GM18870 (cell line): ENCODE measurements at regions not wholly inside any gene's neighbourhood (a gene's known extent, or its start where the extent isn't known, plus 50 kb on each side); places are given as distances from the start of the nearest gene placed in this dataset.
"Not testable (repeated sequence)": the region's sequence is repeated elsewhere in the genome, so short reads cannot be mapped to it uniquely, and the experiment has no call there.

Experiments
- ATAC-seq: cut with Tn5 transposase; IDR thresholded peaks from one replicate; pipeline ENCODE4 v1.9.1; 2021; ENCODE audit warnings: moderate library complexity; ENCODE audit not compliant: unreplicated experiment

DNA sequence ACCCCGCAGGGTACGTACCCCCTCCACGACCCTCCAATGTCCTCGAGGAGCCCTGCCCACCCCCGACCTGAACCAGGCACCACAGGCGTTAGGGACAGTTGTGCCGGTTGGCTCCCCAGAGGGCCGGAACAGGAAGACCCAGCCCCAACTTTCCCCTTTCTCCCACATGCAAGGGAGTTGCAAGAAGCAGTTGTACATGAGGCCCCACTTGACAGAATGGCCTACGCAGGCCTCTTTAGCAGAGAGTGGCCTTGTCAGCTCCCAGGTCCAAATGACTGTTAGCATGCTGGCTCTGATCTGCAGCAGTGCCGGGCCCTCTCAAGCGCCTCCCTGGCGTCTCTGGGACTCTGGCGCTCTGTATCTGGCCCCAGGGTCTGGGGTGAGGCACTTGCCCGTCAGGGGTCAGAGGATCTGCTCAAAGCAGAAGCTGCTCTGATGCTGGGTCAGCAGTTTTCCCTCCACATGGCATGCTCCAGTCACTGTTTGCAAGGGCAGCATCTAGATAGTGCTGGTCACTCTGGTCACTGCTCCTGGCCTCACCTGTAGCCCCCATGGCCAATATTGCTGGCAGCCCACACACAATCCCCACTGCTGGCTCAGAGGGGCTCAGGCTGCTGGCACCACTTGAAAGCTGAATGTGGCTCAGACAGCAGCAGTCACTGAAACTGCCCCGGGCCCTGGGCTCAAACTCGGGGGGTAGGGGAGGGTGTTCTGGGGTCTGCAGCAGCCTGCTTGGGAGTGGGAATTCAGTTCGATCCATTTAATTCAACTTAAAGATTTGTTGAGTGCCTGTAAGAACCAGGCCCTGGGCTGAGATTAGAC, 254.5 kb downstream of the FAM43A start:
- no peak for ATAC-seq

DNA sequence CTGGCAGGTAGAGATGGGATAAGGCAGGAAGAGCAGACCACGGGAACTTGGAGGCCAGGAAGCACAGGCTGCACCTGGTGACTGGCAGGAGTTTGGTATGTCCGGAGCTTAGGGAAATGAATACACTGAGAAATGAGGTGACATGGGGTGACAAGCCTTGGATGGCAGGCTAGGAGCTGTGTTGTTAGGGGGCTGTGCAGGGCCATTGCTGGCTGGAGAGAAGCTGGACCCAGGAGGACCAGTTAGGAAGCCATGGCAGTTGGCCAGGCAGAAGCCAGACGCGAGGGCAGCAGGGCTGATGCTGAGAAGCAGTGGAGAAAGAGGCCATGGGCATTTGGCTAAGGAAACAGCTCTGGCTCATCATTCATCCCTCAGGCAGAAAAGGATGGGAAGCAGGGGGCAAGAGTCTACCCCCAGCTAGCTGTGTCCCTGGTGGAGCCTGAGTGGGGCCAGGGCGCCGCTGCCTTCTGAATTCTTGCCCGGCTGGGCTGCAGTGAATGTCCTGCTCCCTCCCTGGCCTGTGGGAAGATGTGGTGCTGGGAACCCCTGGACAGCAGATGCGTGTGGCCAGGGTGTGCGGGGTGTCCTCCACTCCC, 255.8 kb downstream of the FAM43A start:
- ATAC-seq = no peak

DNA sequence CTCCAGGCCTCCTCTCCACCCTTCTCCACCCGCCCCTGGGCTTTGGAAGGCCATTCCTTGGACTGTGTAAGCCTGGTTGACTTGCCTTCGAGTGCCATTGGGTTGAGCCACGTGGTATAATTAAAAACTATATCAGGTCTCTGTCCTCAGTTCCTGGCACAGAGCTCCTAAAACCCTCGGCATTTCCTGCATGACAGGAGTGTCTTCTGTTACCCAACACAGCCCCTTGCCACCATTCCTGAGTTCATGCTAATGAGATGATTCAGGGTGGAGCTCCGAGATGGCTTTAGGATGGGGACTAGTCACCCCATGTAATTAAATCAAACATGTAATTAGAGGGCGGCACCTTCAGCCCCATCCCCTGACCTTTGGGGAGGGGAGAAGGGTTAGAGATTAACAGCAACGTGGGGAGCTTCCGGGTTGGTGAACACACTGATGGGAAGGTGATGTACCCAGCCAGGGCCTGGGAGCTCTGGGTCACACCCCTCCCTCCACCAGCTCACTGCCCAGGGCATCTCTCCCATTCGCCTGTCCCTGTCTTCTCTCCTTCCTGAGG, 256.4 kb downstream of the FAM43A start:
- ATAC-seq = no peak

DNA sequence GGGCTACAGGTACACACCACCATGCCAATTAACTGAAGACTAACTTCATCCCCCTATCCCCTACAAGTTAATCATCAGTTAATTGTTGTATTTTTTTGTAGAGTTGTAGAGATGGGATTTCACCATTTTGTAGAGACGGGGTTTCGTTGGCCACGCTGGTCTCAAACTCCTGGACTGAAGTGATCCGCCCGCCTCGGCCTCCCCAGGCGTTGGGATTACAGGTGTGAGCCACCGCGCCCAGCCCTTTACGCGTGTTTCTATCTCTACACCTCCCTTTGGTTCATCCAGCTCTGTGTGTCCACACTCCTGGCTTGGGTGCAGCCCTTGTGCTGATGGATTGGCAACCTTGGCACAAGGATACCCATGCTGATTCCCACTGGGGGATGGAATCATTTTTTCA, 258.8 kb downstream of the FAM43A start:
- ATAC-seq = no peak

DNA sequence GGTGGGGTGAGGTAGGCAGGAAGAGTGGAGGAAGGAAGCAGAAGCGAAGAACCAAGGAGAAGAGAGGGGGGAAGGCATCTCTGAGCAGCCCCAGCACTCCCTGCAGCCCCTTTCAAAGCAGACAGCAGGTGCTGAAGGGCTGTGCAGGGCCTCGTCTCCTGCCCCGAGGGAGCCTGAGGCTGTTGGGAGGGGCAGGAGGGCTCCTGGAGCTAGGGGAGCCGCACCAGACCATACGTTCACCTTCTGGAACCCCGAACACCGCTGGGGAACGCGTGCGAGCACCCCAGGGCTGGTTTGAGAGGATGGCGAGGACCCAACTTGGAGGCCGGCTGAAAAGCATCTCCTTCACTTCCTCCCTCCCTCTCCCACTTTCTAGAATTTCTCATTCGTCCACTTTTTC, 259.8 kb downstream of the FAM43A start:
- no peak for ATAC-seq

DNA sequence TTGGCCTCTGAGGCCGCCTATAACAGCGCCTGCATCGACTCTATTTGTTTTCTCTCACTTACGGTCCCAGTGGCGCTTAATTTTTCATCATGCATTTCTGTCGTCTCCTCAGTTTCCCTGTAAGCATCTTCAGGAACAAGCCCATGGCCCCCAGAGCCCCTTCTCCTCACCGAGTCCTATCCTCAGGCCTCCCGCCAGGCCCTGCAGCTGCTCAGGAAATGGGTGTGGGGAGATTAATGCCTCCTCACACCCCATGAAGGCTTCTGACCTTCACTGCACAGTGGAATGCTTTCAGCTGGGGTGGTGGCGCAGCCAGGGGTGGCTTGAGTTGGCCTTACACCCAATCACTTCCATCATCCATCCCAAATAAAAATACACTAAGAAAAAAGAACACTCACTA, 260.4 kb downstream of the FAM43A start:
- ATAC-seq = no peak

DNA sequence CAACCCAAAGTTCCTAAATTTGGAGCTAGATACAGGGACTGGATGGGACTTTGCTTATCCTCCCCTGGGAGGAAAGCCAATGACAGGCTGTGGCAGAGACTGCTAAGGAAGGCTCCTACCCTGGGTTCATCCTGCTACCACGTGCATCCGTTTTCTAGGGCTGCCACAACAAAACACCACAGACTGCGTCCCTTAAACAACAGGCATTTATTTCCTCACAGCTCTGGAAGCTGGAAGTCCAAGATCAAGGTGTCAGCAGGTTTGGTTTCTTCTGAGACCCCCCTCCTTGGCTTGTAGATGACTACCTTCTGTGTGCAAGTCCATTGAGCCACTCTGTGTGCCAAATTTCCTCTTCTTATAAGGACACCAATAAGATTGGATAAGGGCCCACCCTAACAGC, 263.9 kb downstream of the FAM43A start:
- ATAC-seq = no peak

DNA sequence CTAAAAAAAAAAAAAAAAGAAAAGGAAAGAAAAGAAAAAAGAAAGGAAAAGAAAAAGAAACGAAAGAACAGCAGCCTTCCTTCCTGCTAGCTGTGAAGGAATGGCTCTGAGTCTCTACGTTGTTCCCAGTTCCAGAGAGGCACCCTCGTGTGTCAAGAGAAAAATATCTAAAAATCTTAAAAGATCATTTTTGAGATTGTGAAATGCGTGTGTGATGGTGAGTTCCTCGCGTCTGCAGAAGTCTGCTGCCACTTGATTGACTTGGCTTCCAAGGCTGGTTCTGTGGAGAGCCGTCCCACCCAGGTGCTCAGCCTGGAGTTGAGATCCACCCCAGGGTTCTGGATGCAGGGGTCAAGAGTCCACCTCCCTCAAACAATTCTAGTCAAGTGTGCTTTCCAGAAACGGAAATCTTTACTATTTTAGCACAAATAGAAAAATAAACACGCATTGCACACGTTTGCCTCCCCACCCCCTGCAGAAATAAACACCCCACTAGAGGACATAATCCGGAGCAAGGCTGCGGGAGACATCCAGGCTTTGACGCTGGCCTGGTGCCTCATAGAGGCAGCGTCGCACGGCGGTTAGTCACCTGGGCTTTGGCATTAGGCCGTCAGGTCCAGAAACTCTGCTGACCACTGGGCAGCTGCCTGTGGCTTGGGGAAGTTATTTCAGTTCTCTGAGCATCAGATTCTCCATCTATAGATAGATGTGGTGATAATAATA, 265.4 kb downstream of the FAM43A start:
- ATAC-seq = no peak

DNA sequence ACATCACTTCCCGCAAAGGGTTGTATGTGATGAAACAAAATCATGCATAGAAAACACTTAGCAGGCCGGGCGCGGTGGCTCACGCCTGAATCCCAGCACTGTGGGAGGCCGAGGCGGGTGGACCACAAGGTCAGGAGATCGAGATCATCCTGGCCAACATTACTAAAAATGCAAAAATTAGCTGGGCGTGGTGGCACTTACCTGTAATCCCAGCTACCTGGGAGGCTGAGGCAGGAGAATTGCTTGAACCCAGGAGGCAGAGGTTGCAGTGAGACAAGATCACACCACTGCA, 265.9 kb downstream of the FAM43A start:
- ATAC-seq = not testable (repeated sequence)

DNA sequence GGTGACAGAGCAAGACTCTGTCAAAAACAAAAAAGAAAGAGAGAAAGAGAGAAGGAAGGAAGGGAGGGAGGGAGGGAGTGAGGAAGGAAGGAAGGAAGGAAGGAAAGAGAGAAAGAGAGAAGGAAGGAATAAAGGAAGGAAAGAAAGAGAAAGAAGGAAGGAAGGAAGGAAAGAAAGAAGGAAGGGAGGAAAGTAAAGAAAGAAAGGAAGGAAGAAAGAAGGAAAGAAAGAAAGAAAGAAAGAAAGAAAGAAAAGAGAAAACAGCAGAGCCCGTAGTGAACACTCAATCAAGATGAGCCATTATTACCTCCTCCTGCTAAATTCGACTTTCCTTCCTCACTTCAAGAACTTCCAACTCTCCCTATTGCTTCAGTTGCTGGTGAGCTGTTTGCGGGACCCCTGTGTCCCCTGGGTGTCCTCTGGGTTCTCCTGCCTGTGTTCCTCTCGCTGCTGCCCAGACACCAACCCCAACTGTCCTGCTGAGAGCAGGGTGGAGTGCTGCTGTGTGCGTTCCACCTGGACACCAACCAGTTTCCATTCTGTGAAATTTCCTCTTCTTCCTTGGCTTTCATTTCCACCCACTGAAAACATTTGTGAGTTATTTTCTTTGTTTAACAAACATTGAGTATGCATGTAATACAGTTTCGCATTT, 266.4 kb downstream of the FAM43A start:
- ATAC-seq = no peak

DNA sequence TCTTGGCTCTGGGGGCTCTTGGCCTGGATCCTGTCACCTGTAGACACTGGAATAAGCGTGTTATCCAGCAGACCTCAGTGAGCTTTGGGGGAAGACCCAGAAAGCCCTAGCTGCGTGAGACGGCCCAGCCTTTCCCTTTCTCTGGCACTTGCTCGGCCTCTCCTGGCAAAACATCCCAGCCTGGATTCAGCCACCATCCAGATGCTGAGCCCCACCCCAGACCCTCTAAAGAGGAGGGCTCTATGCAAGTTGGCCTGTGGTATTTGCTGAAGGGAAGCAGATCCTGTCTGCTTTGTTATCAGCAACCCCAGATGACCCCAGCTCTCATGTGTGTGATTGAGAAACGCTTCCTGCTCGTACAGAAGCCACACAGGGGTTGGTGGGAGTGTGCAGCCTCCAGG, 267.2 kb downstream of the FAM43A start:
- ATAC-seq = no peak

DNA sequence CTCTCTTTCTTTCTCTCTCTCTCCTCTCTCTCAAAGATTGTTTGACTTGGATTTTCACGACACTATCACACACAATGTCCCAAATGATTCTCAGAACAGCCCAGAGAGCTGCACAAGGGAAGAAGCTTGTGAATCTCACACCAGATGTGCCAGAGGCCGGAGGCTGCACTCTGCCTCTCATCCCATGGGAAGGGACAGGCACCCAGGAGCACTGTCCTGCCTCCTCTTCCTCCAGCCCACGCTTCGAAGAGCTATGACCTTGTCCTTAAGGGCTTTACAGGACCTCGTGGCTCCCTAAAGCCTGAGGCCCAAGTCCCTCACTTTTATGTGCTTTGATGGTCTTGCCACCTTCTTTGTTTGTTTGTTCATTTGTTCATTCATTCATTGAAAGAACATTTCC, 267.6 kb downstream of the FAM43A start:
- no peak for ATAC-seq

DNA sequence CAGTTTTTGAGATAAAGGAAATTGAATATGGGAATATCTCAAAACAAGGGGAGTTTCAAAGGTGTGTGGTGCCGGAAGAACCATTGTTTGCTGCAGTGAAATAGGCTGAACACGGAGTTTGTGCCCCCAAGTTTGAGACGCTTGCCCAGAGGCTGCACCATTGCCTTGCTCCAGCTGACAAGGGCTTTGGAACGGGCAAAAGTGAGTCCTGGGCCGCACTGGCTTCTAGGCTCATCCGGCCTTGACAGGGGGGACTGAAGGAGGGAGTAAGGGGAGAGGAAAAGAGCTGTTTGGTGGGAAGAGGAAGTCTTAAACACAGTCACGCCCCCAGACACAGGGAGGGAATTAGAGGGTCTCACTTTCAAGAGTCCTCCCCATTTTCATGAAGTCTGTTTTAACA, 269.9 kb downstream of the FAM43A start:
- no peak for ATAC-seq

DNA sequence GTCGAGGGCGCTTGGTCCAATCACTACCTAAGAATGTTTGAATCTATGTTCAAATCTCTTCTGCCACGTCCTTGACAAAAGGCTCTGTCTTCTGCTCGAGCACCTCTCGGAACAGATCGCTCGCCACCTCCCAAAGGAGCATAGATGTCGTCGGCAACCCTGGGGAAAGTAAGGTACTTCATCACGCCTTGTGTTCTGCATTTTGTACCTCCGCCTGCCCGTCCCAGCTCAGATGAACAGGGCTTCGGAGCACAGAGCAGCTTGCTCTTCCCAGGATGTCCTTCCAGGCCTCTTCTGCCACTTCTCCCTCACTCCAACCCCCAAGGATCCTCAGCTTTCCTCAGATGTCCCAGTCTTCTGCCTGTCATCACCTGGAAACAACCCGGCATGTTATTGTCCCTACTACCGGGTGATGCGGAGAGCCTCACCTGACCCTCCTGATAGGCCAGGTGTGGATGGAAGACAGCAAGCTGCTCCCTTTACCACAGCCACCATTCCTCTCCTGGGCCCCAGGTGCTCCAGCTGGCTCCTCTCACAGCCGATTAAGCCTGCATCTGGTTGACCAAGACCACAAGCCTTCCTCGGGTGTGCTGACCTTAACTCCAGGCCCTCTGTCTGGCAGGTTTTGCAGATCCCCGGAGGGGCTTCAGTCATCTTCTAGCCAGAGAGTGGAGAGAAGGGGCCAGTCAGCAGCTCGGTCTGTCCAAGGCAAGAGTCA, 270.5 kb downstream of the FAM43A start:
- no peak for ATAC-seq

DNA sequence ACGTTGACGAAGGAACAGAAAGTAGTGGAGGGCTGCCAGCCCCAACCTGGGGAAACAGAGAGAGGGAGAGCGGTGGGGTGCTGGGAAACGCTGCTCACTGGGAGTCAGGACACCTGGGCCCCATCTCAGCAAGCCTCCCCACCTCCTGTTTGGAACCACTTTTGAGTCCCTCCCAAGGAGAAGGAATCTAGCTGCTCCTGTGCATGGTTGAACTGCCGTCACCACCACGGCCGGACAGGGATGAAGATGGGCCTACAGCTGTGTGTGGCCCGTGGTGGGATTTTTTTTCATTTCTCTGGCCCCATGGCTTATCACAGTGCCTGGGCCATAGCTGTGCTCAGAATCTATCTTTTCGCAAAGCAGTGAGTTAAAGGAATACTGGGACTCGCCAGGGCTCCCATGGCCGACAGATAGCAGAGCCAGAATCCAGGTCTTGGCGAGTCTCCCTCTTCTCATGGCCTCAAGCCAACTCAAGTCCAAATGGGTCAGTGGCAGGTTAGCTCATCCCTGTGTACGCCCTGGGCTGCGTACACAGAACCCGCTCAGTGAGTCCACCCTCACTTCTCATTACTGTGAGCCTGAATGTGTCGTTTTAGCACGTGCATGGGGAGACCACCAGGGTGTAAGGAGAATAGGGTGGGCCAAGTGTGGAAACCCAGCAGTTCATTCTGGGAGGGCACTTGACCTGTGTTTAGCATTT, 271.2 kb downstream of the FAM43A start:
- ATAC-seq = no peak

DNA sequence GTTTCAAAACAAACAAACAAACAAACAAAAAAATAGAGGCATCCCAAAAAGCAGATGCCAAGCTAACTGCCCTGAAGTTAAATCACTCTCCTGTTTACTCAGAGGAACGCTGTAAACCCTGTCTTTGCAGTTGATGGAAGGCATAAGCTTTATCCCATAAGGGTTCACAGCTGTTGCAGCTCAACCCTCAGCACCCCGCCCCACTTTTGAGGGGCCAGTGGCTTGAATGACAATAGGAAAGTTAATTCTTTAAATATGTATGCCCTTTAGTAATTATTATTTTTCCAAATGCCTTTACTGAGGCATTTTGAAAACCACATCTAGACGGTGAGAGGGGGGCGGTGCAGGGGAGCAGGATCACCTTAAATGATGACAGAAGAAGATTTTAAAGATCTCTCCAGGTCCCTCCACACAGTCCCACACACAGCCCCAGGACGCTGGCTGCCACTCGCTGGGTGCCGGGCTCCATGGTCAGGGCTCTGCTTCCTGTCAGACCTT, 272.1 kb downstream of the FAM43A start:
- no peak for ATAC-seq

DNA sequence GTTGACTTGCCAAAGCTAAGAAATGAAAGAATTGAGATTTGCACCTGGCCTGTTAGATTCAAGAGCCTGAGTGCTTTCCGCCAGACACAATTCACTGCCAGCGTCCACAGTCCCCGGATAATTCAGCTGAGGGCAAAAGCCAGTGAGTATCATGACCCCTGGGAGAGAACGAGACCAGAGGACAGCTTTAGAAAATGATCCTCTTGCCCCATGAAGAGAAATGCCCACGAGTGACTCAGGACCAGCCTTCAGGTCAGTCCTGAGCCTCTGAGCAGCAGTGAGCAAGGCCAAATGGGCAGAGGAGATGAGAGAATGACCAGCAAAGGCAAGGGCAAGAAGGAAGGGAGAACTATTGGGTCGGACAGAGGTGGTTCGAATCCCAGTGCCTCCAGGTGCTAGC, 273.5 kb downstream of the FAM43A start:
- ATAC-seq = no peak

DNA sequence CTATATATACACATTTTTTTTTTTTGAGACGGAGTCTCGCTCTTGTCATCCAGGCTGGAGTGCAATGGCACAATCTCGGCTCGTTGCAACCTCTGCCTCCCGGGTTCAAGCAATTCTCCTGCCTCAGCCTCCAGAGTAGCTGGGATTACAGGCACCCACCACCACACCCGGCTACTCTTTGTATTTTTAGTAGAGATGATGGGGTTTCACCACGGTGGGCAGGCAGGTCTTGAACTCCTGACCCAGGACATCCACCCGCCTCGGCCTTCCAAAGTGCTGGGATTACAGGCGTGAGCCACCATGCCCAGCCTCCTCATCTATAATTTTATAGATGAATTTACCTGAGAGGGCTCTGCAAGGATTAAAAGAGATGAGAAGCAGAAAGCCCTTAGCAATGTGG, 274.0 kb downstream of the FAM43A start:
- not testable (repeated sequence) for ATAC-seq

DNA sequence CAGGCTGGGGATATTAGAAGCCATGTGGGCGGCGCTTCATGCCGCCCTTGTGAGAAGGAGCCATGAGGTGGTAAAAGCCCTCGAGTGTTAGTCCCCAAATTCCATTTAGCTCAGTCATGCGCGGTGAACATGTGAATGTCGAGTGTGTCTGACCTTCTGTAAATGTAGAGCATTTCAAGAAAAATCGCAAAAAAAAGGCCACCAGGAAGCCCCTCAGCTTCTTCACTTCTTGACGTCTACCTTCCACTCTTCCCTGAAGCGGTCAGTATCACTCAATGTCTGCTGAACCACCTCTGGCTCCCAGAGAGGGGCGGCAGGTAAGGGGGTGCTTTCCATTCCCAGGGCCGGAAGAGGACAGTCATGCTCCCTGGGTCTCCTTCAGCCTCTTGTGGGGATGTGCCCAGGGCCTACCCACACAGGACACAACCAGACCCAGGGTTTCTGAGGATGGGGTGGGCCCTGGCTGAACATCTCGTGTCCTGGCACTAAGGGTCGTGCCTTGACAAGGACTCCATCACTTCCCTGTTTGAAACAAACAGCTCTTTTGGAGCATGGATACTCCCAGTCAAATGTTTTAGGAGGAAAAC, 274.9 kb downstream of the FAM43A start:
- no peak for ATAC-seq

DNA sequence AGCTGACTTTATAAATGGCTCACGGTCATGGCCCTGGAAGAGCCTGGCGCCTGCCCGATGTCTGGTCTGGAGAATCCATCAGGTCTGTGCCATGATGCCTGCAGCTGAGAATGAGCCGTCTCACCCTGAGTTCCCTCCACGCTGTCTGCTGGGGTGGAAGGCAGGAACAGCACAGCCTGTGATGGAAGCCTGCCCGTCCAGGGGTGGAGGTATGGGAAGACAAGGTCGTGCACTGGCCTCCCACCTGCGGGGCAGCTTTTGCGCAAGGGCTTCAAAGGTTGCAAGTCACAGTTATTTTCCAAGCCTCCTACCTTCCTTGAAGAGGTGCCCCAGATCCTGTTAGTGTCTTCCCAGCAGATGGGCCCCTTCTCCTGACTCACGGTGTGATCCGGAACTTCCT, 275.5 kb downstream of the FAM43A start:
- no peak for ATAC-seq
